Fibroblast of mammary gland (primary cell): ENCODE measurements at regions not wholly inside any gene's neighbourhood (a gene's known extent, or its start where the extent isn't known, plus 50 kb on each side); places are given as distances from the start of the nearest gene placed in this dataset.

ENCODE experiments used
- DNase-seq: peaks from one replicate; pipeline ENCODE4 v3.0.0-alpha.2; 2010; ENCODE audit warnings: low read depth
- H3K4me3 ChIP-seq: 2 replicates; pipeline ENCODE4 v1.5.1; 2011; ENCODE audit warnings: low read depth, mild to moderate bottlenecking, low read length, moderate library complexity; ENCODE audit not compliant: control insufficient read depth
- TF ChIP-seq, protein P1 (sequence below): conservative IDR thresholded peaks from 2 replicates; pipeline ENCODE4 v1.5.1; 2011; ENCODE audit warnings: low read depth, low read length, inconsistent platforms; ENCODE audit not compliant: control insufficient read depth, insufficient read depth

DNA sequence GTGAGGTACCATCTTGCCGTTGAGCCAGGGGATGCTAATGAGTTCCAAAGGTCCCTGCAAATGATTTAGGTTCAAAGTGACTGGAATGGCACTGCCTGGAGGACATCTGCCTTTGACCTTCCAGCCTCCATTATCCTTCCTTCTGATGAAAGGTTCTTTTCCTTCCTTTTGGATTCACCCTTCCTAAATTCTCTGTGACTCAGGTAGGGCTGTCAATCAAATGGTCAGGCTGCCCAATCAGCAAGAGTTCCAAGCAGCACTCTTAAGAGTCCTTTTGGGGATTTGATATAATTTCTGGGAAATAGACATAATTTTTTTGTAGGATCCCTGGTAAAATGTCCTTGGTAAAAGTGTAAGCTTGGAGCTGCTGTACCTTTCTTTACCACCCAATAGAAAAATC lies 58.8 kb upstream of the LMO4 start:
- DNase-seq = no peak
- H3K4me3 ChIP-seq = no peak overlapping the region
- TF ChIP-seq, protein P1, sequence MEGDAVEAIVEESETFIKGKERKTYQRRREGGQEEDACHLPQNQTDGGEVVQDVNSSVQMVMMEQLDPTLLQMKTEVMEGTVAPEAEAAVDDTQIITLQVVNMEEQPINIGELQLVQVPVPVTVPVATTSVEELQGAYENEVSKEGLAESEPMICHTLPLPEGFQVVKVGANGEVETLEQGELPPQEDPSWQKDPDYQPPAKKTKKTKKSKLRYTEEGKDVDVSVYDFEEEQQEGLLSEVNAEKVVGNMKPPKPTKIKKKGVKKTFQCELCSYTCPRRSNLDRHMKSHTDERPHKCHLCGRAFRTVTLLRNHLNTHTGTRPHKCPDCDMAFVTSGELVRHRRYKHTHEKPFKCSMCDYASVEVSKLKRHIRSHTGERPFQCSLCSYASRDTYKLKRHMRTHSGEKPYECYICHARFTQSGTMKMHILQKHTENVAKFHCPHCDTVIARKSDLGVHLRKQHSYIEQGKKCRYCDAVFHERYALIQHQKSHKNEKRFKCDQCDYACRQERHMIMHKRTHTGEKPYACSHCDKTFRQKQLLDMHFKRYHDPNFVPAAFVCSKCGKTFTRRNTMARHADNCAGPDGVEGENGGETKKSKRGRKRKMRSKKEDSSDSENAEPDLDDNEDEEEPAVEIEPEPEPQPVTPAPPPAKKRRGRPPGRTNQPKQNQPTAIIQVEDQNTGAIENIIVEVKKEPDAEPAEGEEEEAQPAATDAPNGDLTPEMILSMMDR = no peak

DNA sequence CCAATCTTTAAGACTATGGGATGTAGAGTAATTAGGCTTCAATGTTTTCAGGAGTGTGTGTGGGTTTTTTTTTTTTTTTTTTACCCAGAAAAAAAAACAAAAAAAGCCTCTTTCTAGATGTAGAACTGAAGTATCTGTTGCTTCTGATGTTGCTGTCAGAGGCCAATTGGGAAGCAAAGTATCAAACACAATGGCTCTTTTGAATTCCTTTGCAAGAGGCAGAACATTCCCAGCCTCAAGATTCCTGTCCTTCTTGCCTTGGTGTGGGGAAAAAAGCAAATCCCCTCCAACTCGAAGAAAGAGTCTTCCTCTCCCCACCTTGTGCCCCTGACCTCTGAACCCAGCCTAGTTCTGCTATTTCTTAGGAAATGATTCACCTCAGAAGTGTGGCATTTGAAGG lies 55.4 kb upstream of the LMO4 start:
- no peak for DNase-seq
- TF ChIP-seq, protein P1 = no peak

DNA sequence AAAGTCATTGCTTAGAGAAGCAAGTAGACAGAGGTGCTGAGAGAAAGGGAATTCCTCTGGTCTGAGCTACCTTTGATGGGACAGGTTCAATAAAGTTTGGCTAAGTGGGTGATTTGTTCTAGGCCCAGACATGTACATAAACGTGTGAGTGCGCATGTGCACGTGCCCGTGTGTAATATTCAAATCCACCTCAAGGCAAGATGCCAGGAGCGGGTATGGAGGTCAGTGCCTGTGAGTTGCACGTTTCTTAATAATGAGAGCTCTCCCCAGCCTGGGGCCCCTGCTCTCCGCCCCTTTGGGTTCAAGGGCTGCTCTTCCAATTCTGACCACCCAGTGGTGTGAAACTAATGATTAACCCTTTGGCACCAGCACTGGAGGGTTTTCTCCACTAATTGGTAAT lies 53.8 kb upstream of the LMO4 start:
- DNase-seq = no peak
- TF ChIP-seq, protein P1 = no peak

More for the DNA sequence above, 55.4 kb upstream of the LMO4 start:
- H3K4me3 ChIP-seq = no peak overlapping the region

DNA sequence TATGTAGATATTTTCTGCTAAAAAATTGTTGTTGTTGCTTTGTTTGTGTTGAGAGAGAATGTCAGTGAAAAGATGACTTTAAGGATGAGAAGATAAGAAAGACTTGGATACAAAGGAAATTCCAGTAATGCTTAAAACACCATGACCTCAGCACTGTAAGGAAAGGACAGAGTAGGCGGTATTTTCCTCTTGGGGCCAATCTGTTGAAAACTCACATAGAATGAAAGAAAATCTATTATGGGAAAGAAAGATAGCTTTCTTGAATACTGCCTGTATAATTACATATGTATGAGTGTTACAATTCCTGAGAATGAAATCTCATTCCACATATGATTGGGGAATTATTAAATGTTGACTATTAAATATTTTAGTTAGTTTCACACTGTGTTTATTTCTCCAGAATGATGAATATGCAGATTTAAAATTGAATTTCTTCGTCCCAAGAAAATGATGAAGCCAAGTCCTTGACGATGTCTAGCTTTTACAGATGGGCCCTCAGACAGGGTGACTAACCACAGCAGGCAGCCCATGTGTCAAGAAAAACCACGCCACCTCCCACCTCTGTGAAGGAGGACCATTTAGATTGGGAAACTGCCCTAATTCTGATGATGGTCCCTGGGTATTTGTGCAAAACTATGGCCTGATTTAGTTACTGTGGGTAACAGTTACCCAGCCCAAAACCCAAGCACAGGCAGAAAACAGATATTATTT lies 49.7 kb upstream of the LMO4 start:
- TF ChIP-seq, protein P1 = no peak
- peak; percentile 81 for DNase-seq
- H3K4me3 ChIP-seq = no peak overlapping the region

More for the DNA sequence above, 53.8 kb upstream of the LMO4 start:
- no peak overlapping the region for H3K4me3 ChIP-seq
